Mesenteric fat pad (tissue), 1 donor: ENCODE measurements at regions not wholly inside any gene's neighbourhood (a gene's known extent, or its start where the extent isn't known, plus 50 kb on each side); places are given as distances from the start of the nearest gene placed in this dataset.

Source experiments
- DNase-seq: peaks from one replicate; pipeline ENCODE4 v3.0.0-alpha.2; 2020; ENCODE audit warnings: low spot score
- donor health status: DM: yes; HTN: yes; CAD: no.

GRCh38 chr20:36104244-36104643, 50.3 kb upstream of the EPB41L1 start:
- DNase-seq, result no peak
